HCT116 (cell line): ENCODE measurements at regions not wholly inside any gene's neighbourhood (a gene's known extent, or its start where the extent isn't known, plus 50 kb on each side); places are given as distances from the start of the nearest gene placed in this dataset.

Experiments used
- ATAC-seq: fragments of 200-7000 bp; cut with Tn5 transposase; 2 replicates; pipeline ENCODE4 v1.9.1; 2020; ENCODE audit warnings: mild to moderate bottlenecking, moderate library complexity
- BruUV-seq: library from RNA; stranded (reverse); fragments of 400-500 nt; replicated peaks from 2 replicates; lab custom pipeline; 2021; lab: Mats Ljungman, UMichigan
- CTCF ChIA-PET: fragments of 300-600 bp; sonication (Branson Sonifier 250); formaldehyde crosslinking; loops from one replicate; lab custom pipeline; 2021; ENCODE audit warnings: antibody characterized with exemption; lab: Charles Lee
- POLR2A ChIA-PET: fragments of 300-600, 350-600 bp; sonication (Branson Sonifier 250); formaldehyde crosslinking; loops from one replicate; lab custom pipeline; 2021; ENCODE audit warnings: antibody characterized with exemption; lab: Charles Lee
- RAD21 ChIA-PET, 2 experiments: fragments of 300-600 bp; sonication (Branson Sonifier 250); formaldehyde crosslinking; loops; one replicate each; lab custom pipeline; 2023; ENCODE audit warnings: low total read pairs in 2 of 2; ENCODE audit not compliant: uncharacterized antibody in 2 of 2, unreplicated experiment in 2 of 2, low non-redundant PET in 1 of 2; lab: Charles Lee
- DNase-seq: peaks from one replicate; pipeline ENCODE4 v3.0.0-alpha.2; 2010; ENCODE audit warnings: low read depth, low spot score
- H2AFZ ChIP-seq: fragments of 200-600 bp; shearing (Covaris generic), sonication (generic); 2 replicates; pipeline ENCODE4 v1.6.1; 2017; ENCODE audit warnings: low read depth, mixed run types, mixed read lengths, antibody characterized with exemption, low read length; ENCODE audit not compliant: poor library complexity, severe bottlenecking
- H3K27ac ChIP-seq: 2 replicates; pipeline ENCODE4 v1.5.1; 2012; ENCODE audit warnings: low read depth, low read length
- H3K27me3 ChIP-seq: fragments of 200-600 bp; sonication (generic); 2 replicates; pipeline ENCODE4 v1.6.1; 2016; ENCODE audit warnings: mixed run types, low read length, mixed read lengths; ENCODE audit not compliant: insufficient read depth
- H3K36me3 ChIP-seq, 2 experiments: fragments of 200-500 bp in 1 of 2; fragments of 200-600 bp in 1 of 2; sonication (Bioruptor generic) in 1 of 2; sonication (generic) in 1 of 2; 2 replicates each; pipeline versions ENCODE4 v1.5.1 to v1.6.1; 2014 to 2016; ENCODE audit warnings: low read length in 2 of 2, inconsistent platforms in 1 of 2, mixed read lengths in 1 of 2, mixed run types in 1 of 2; ENCODE audit not compliant: insufficient read depth in 2 of 2, control insufficient read depth in 1 of 2
- H3K4me1 ChIP-seq, 2 experiments: fragments of 200-600 bp in 1 of 2; sonication (generic) in 1 of 2; 2 replicates each; pipeline versions ENCODE4 v1.5.1 to v1.6.1; 2012 to 2017; ENCODE audit warnings: low read length in 2 of 2, inconsistent platforms in 1 of 2, mild to moderate bottlenecking in 1 of 2, mixed read lengths in 1 of 2, mixed run types in 1 of 2, moderate library complexity in 1 of 2; ENCODE audit not compliant: insufficient read depth in 2 of 2, control insufficient read depth in 1 of 2
- H3K4me2 ChIP-seq: fragments of 200-600 bp; sonication (generic); 2 replicates; pipeline ENCODE4 v1.6.1; 2017; ENCODE audit warnings: mixed run types, low read length, mixed read lengths
- H3K4me3 ChIP-seq, 2 experiments: fragments of 200-600 bp in 1 of 2; sonication (generic) in 1 of 2; replicated peaks in 1 of 2; 2 replicates each; pipeline ENCODE4 v1.5.1; 2011 to 2016; ENCODE audit warnings: low read length in 2 of 2, control low read depth in 1 of 2, low read depth in 1 of 2, mild to moderate bottlenecking in 1 of 2, mixed read lengths in 1 of 2, mixed run types in 1 of 2
- H3K79me2 ChIP-seq: fragments of 200-600 bp; sonication (generic); 2 replicates; pipeline ENCODE4 v1.6.1; 2017; ENCODE audit warnings: mild to moderate bottlenecking, mixed run types, low read length, moderate library complexity, mixed read lengths; ENCODE audit not compliant: insufficient read depth
- H3K9ac ChIP-seq: fragments of 200-600 bp; sonication (generic); 2 replicates; pipeline ENCODE4 v1.6.1; 2016; ENCODE audit warnings: low read length, mixed read lengths
- H3K9me2 ChIP-seq: fragments of 200-600 bp; sonication (generic), shearing (Covaris generic); 2 replicates; pipeline ENCODE4 v1.6.1; 2017; ENCODE audit warnings: mixed run types, mild to moderate bottlenecking, moderate library complexity; ENCODE audit not compliant: insufficient read depth
- H3K9me3 ChIP-seq, 2 experiments: fragments of 200-500 bp in 1 of 2; fragments of 200-600 bp in 1 of 2; sonication (Bioruptor generic) in 1 of 2; sonication (generic) in 1 of 2; 2 replicates each; pipeline ENCODE4 v1.6.1; 2014 to 2017; ENCODE audit warnings: low read length in 2 of 2, mixed read lengths in 2 of 2, inconsistent platforms in 1 of 2, low read depth in 1 of 2, mild to moderate bottlenecking in 1 of 2, mixed run types in 1 of 2, moderate library complexity in 1 of 2; ENCODE audit not compliant: control insufficient read depth in 1 of 2, insufficient read depth in 1 of 2
- H4K20me1 ChIP-seq: fragments of 200-600 bp; sonication (generic), shearing (Covaris generic); 2 replicates; pipeline ENCODE4 v1.6.1; 2017; ENCODE audit warnings: mixed run types, mild to moderate bottlenecking, moderate library complexity; ENCODE audit not compliant: insufficient read depth
- ATF3 ChIP-seq: IDR thresholded peaks from 2 replicates; pipeline ENCODE4 v1.6.1; 2012
- CBX3 ChIP-seq: IDR thresholded peaks from 2 replicates; pipeline ENCODE4 v1.6.1; 2012; ENCODE audit warnings: low read depth
- CEBPB ChIP-seq: IDR thresholded peaks from 2 replicates; pipeline ENCODE4 v1.6.1; 2012; ENCODE audit warnings: low read depth
- CTCF ChIP-seq, 3 experiments: fragments of 200-600 bp in 1 of 3; sonication (generic) in 1 of 3; IDR thresholded peaks in 2 of 3; conservative IDR thresholded peaks in 1 of 3; 2 replicates each; pipeline ENCODE4 v1.5.1; 2012 to 2017; ENCODE audit warnings: low read depth in 2 of 3, low read length in 2 of 3, antibody characterized with exemption in 1 of 3, borderline replicate concordance in 1 of 3, control low read depth in 1 of 3, mild to moderate bottlenecking in 1 of 3, mixed read lengths in 1 of 3, mixed run types in 1 of 3, moderate library complexity in 1 of 3; ENCODE audit not compliant: insufficient read depth in 1 of 3
- EGR1 ChIP-seq: IDR thresholded peaks from 2 replicates; pipeline ENCODE4 v1.6.1; 2012; ENCODE audit warnings: low read depth
- EZH2phosphoT487 ChIP-seq: fragments of 200-600 bp; IDR thresholded peaks from 2 replicates; pipeline ENCODE4 v1.6.1; 2018; ENCODE audit warnings: antibody characterized with exemption, borderline replicate concordance
- FOSL1 ChIP-seq: IDR thresholded peaks from 2 replicates; pipeline ENCODE4 v1.6.1; 2012; ENCODE audit warnings: low read depth
- POLR2A ChIP-seq: IDR thresholded peaks from 2 replicates; pipeline ENCODE4 v1.7.0; 2011; ENCODE audit warnings: borderline replicate concordance; ENCODE audit not compliant: insufficient read depth, insufficient read length; ENCODE audit errors: extremely low read depth
- RAD21 ChIP-seq: IDR thresholded peaks from 2 replicates; pipeline ENCODE4 v1.6.1; 2012; ENCODE audit warnings: low read depth, mild to moderate bottlenecking
- REST ChIP-seq: IDR thresholded peaks from 2 replicates; pipeline ENCODE4 v1.6.1; 2012; ENCODE audit warnings: low read depth
- SP1 ChIP-seq: IDR thresholded peaks from 2 replicates; pipeline ENCODE4 v1.6.1; 2012; ENCODE audit warnings: low read depth
- YY1 ChIP-seq: IDR thresholded peaks from 2 replicates; pipeline ENCODE4 v1.6.1; 2011; ENCODE audit warnings: low read length, low read depth, moderate library complexity, mild to moderate bottlenecking; ENCODE audit not compliant: insufficient replicate concordance; ENCODE audit errors: extremely low read depth
- ZNF274 ChIP-seq: fragments of 200-500 bp; sonication (Bioruptor generic); IDR thresholded peaks from 2 replicates; pipeline ENCODE4 v1.6.1; 2014; ENCODE audit warnings: mild to moderate bottlenecking, low read depth, low read length, inconsistent platforms
- intact Hi-C: fragments of 100-400 bp; cut with micrococcal nuclease; formaldehyde crosslinking; loops from 2 replicates; pipeline ENCODE4 v1.10.0; 2022

- no TSS peak for BruUV-seq
- Histone ChIP-seq H3K27ac (no peak overlapping the region), H3K9ac (no peak overlapping the region), H3K4me3 (no peak overlapping the region), H4K20me1 (no peaks in the 10 kb centered on the region), H3K27me3 (no peaks in the 10 kb centered on the region), H2AFZ (no peak overlapping the region), H3K36me3 (no peaks in the 10 kb centered on the region), H3K9me2 (no peaks in the 10 kb centered on the region), H3K4me1 (no peaks in the 10 kb centered on the region), H3K79me2 (no peaks in the 10 kb centered on the region), H3K4me2 (no peak overlapping the region), H3K9me3 (no peaks in the 10 kb centered on the region)
- ChIA-PET POLR2A (no interaction called here), RAD21 (no interaction called here), CTCF (no interaction called here)
- intact Hi-C loops = no loop called here
- TF ChIP-seq SP1 = no peak
- no peak for TF ChIP-seq CTCF (IDR thresholded peaks at IDR 0.05 in 2 of 3, conservative IDR thresholded peaks at IDR 0.05 in 1 of 3; ENCODE audit: borderline replicate concordance in 1 of 3, insufficient read depth in 1 of 3, low read depth in 2 of 3, low read length in 2 of 3)
- TF ChIP-seq EGR1 = no peak
- no peak for TF ChIP-seq RAD21
- no peak for TF ChIP-seq CBX3
- TF ChIP-seq CEBPB = no peak
- TF ChIP-seq YY1 = no peak
- TF ChIP-seq ZNF274 = no peak
- no peak for TF ChIP-seq REST
- TF ChIP-seq ATF3 = no peak
- TF ChIP-seq EZH2phosphoT487 = no peak
- no peak for TF ChIP-seq POLR2A
- no peak for TF ChIP-seq FOSL1
- DNase-seq = no peak
- no peak for ATAC-seq
These were observed 638.8 kb upstream of the VRK2 start for GRCh38 chr2:57407772-57408201.
